ENCODE measurements at regions not wholly inside any gene's neighbourhood (a gene's known extent, or its start where the extent isn't known, plus 50 kb on each side); places are given as distances from the start of the nearest gene placed in this dataset.

DNA sequence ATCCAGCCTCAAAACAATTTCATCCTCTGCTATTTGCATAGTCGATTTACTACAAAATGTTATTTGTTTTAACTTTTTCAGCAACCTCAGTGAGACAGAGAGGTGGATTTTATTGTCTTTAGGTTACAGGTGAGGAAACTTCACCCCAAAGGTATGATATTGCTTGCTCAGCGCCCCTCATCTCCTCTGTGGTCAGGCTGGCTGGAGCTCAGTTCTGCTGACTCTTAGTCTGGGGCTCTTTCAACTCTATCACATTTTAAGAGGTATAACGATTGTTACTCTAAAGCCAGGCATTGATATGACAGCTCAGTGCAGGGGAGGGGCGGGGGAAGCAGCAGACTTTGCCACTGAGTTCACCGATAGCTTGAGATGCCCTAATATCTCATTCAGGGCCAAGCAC is 103.0 kb upstream of the DPH6 start (continued):
- TF ChIP-seq, protein P1, sequence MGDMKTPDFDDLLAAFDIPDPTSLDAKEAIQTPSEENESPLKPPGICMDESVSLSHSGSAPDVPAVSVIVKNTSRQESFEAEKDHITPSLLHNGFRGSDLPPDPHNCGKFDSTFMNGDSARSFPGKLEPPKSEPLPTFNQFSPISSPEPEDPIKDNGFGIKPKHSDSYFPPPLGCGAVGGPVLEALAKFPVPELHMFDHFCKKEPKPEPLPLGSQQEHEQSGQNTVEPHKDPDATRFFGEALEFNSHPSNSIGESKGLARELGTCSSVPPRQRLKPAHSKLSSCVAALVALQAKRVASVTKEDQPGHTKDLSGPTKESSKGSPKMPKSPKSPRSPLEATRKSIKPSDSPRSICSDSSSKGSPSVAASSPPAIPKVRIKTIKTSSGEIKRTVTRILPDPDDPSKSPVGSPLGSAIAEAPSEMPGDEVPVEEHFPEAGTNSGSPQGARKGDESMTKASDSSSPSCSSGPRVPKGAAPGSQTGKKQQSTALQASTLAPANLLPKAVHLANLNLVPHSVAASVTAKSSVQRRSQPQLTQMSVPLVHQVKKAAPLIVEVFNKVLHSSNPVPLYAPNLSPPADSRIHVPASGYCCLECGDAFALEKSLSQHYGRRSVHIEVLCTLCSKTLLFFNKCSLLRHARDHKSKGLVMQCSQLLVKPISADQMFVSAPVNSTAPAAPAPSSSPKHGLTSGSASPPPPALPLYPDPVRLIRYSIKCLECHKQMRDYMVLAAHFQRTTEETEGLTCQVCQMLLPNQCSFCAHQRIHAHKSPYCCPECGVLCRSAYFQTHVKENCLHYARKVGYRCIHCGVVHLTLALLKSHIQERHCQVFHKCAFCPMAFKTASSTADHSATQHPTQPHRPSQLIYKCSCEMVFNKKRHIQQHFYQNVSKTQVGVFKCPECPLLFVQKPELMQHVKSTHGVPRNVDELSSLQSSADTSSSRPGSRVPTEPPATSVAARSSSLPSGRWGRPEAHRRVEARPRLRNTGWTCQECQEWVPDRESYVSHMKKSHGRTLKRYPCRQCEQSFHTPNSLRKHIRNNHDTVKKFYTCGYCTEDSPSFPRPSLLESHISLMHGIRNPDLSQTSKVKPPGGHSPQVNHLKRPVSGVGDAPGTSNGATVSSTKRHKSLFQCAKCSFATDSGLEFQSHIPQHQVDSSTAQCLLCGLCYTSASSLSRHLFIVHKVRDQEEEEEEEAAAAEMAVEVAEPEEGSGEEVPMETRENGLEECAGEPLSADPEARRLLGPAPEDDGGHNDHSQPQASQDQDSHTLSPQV (IDR thresholded peaks at IDR 0.05), result no peak
- TF ChIP-seq NUFIP1 (IDR thresholded peaks at IDR 0.05; ENCODE audit: partially characterized antibody) (no peak), PHF20 (IDR thresholded peaks at IDR 0.05; ENCODE audit: partially characterized antibody) (no peak)

DNA sequence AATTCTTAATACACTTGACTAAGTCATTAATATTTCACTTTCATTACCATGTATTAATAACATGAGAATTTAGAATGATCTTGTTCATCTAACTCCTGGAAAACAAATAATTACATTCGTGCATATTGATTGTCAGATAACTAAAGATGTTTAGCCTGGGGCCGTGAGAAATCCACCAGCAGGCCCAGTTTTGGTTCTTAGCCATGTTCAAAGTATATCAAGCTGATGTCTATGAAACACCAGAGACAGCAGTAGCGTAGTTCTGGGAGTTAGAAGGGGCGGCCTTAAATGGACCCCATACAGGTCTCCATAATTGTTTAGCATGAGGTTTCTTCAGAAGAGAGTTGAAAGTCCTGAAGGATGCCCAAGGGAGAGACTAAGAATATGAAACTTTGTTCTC is 103.6 kb upstream of the DPH6 start:
- WGBS (ENCODE audit: insufficient coverage, low coverage, missing lambda C conversion rate), result 14% methylated on average over 4 of the region's 4 CpGs
- H3K4me1 ChIP-seq (replicated peaks in 1 of 2; ENCODE audit: control insufficient read depth in 2 of 2, insufficient read depth in 2 of 2, low read length in 2 of 2), result no peaks in the 10 kb centered on the region
- no peak overlapping the region for H2AFZ ChIP-seq (ENCODE audit: low read depth, low read length)
- DNase-seq (ENCODE audit: extremely low read depth in 1 of 4, low spot score in 3 of 4) (no peak), FAIRE-seq (no peak), ATAC-seq (no peak)
- no peak overlapping the region for H3K9ac ChIP-seq (ENCODE audit: insufficient read depth in 1 of 2, low read depth in 2 of 2, low read length in 2 of 2)
- H3K27me3 ChIP-seq (ENCODE audit: control insufficient read depth in 2 of 2, insufficient read depth in 2 of 2, low read length in 2 of 2), result no peaks in the 10 kb centered on the region
- no peak for TF ChIP-seq ZNF584 (CRISPR knock-in tag; IDR thresholded peaks at IDR 0.05; ENCODE audit: low read depth)
- TF ChIP-seq, protein P2, sequence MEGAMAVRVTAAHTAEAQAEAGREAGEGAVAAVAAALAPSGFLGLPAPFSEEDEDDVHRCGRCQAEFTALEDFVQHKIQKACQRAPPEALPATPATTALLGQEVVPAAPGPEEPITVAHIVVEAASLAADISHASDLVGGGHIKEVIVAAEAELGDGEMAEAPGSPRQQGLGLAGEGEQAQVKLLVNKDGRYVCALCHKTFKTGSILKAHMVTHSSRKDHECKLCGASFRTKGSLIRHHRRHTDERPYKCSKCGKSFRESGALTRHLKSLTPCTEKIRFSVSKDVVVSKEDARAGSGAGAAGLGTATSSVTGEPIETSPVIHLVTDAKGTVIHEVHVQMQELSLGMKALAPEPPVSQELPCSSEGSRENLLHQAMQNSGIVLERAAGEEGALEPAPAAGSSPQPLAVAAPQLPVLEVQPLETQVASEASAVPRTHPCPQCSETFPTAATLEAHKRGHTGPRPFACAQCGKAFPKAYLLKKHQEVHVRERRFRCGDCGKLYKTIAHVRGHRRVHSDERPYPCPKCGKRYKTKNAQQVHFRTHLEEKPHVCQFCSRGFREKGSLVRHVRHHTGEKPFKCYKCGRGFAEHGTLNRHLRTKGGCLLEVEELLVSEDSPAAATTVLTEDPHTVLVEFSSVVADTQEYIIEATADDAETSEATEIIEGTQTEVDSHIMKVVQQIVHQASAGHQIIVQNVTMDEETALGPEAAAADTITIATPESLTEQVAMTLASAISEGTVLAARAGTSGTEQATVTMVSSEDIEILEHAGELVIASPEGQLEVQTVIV (CRISPR knock-in tag; IDR thresholded peaks at IDR 0.05; ENCODE audit: borderline replicate concordance), result no peak
- TF ChIP-seq SPI1 (IDR thresholded peaks at IDR 0.05; ENCODE audit: borderline replicate concordance, low read depth, low read length), result no peak
- TF ChIP-seq ZNF140 (CRISPR knock-in tag; IDR thresholded peaks at IDR 0.05), result no peak
- TF ChIP-seq RBBP5 (IDR thresholded peaks at IDR 0.05; ENCODE audit: borderline replicate concordance, insufficient read depth, low read length, poor library complexity, severe bottlenecking), result no peak
- no peak for TF ChIP-seq SP2 (IDR thresholded peaks at IDR 0.05; ENCODE audit: extremely low read depth, low read depth, low read length, poor library complexity, severe bottlenecking)
- no peak overlapping the region for H3K4me3 ChIP-seq
- H3K4me2 ChIP-seq (ENCODE audit: insufficient read depth, low read length), result no peak overlapping the region
- POLR2A ChIA-PET, result no interaction called here
- no peaks in the 10 kb centered on the region for H3K9me1 ChIP-seq (ENCODE audit: control insufficient read depth, insufficient read depth, low read length)
- in situ Hi-C loops (cut with MboI) (no loop called here), intact Hi-C loops (cut with micrococcal nuclease) (no loop called here)
- H3K36me3 ChIP-seq (ENCODE audit: control insufficient read depth, insufficient read depth, low read length), result no peaks in the 10 kb centered on the region
- H3K27ac ChIP-seq (ENCODE audit: extremely low read depth, low read depth, low read length), result no peak overlapping the region
- no peaks in the 10 kb centered on the region for H4K20me1 ChIP-seq (replicated peaks; ENCODE audit: control insufficient read depth, insufficient read depth, low read length)
- CTCF ChIA-PET (ENCODE audit: low intra/inter-chr PET ratio), result no interaction called here
- BruUV-seq (replicated peaks), result no TSS peak
- no peaks in the 10 kb centered on the region for H3K9me3 ChIP-seq (replicated peaks; ENCODE audit: control insufficient read depth, insufficient read depth, low read depth, low read length)
- no peaks in the 10 kb centered on the region for H3K79me2 ChIP-seq (ENCODE audit: control insufficient read depth, insufficient read depth, low read length)
